ENCODE measurements at regions not wholly inside any gene's neighbourhood (a gene's known extent, or its start where the extent isn't known, plus 50 kb on each side); places are given as distances from the start of the nearest gene placed in this dataset.

GRCh38 chr5:105593011-105593760, 2030.6 kb upstream of the NUDT12 start:
- H3K4me3 ChIP-seq (ENCODE audit: low read depth, low read length, poor library complexity, severe bottlenecking) = no peak overlapping the region
- no peaks in the 10 kb centered on the region for H3K4me1 ChIP-seq (ENCODE audit: insufficient read depth, low read length, poor library complexity, severe bottlenecking)
- no peak overlapping the region for H3K4me2 ChIP-seq (ENCODE audit: low read length)
- BruUV-seq (replicated peaks) = no TSS peak
- no peak overlapping the region for H3K27ac ChIP-seq (ENCODE audit: low read depth, low read length, poor library complexity, severe bottlenecking)
- H3K9me3 ChIP-seq (ENCODE audit: low read length) = no peaks in the 10 kb centered on the region
- H3K9me2 ChIP-seq (ENCODE audit: insufficient read depth, low read length) = no peaks in the 10 kb centered on the region
- ChIA-PET POLR2A (interaction anchor here (0.6 to 1.0 kb wide), 4 partner anchors 58 to 1969 kb away, joined by 3 read pairs; no protein-coding TSS in a partner anchor), CTCF (ENCODE audit: unreplicated experiment) (no interaction called here)
- intact Hi-C loops (cut with micrococcal nuclease; ENCODE audit: unreplicated experiment) = no loop called here
- H3K36me3 ChIP-seq (ENCODE audit: insufficient read depth, low read length) = no peaks in the 10 kb centered on the region
- H2AFZ ChIP-seq (ENCODE audit: low read length) = no peak overlapping the region
- DNase-seq (ENCODE audit: low spot score) = no peak
- TF ChIP-seq CTCF (conservative IDR thresholded peaks at IDR 0.05; ENCODE audit: low read length) (no peak), EZH2phosphoT487 (IDR thresholded peaks at IDR 0.05; ENCODE audit: borderline replicate concordance, low read depth, low read length) (no peak)
- no peaks in the 10 kb centered on the region for H3K79me2 ChIP-seq (ENCODE audit: insufficient read depth, low read depth, low read length)
- no peaks in the 10 kb centered on the region for H4K20me1 ChIP-seq (ENCODE audit: insufficient read depth, low read length)

- Histone ChIP-seq H3K9me3 (ENCODE audit: low read length) (no peaks in the 10 kb centered on the region), H2AFZ (ENCODE audit: low read length) (no peak overlapping the region), H3K27ac (ENCODE audit: low read depth, low read length, poor library complexity, severe bottlenecking) (no peak overlapping the region), H4K20me1 (ENCODE audit: insufficient read depth, low read length) (no peaks in the 10 kb centered on the region), H3K4me3 (ENCODE audit: low read depth, low read length, poor library complexity, severe bottlenecking) (no peak overlapping the region), H3K9me2 (ENCODE audit: insufficient read depth, low read length) (no peaks in the 10 kb centered on the region), H3K4me1 (ENCODE audit: insufficient read depth, low read length, poor library complexity, severe bottlenecking) (no peaks in the 10 kb centered on the region), H3K36me3 (ENCODE audit: insufficient read depth, low read length) (no peaks in the 10 kb centered on the region), H3K4me2 (ENCODE audit: low read length) (no peak overlapping the region), H3K79me2 (ENCODE audit: insufficient read depth, low read depth, low read length) (no peaks in the 10 kb centered on the region)
- TF ChIP-seq CTCF (conservative IDR thresholded peaks at IDR 0.05; ENCODE audit: low read length) (no peak), EZH2phosphoT487 (IDR thresholded peaks at IDR 0.05; ENCODE audit: borderline replicate concordance, low read depth, low read length) (no peak)
- CTCF ChIA-PET (ENCODE audit: unreplicated experiment) = no interaction called here
- no peak for DNase-seq (ENCODE audit: low spot score)
- POLR2A ChIA-PET = no interaction called here
- intact Hi-C loops (cut with micrococcal nuclease; ENCODE audit: unreplicated experiment) = no loop called here
- BruUV-seq (replicated peaks) = no TSS peak
Observed at GRCh38 chr5:105587963-105588662, 2025.5 kb upstream of the NUDT12 start.
